ENCODE measurements at regions not wholly inside any gene's neighbourhood (a gene's known extent, or its start where the extent isn't known, plus 50 kb on each side); places are given as distances from the start of the nearest gene placed in this dataset.

DNA sequence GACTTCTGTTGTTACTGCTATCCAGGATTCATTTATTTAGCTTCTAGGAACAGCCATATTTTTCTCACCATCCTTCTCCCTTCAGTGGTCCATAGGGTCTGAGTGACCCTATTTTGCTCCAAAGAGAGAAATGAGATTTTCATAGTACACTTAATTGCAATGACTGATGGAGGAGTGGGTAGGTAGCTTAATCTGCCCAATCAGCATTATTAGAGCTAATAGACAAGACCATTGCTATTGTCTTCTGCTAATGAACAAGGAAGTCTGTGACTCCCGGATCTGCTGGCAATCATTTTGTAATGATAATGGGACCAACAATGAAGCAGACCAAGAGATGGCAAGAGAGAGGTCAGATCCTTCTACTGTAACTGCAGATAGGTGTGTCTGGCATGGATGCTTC is 271.4 kb upstream of the SLC7A11 start:
- TF ChIP-seq POLR2A (IDR thresholded peaks at IDR 0.05; ENCODE audit: low read length) (no peak), GATA1 (IDR thresholded peaks at IDR 0.05; ENCODE audit: low read depth, low read length) (no peak)
